ENCODE measurements at regions not wholly inside any gene's neighbourhood (a gene's known extent, or its start where the extent isn't known, plus 50 kb on each side); places are given as distances from the start of the nearest gene placed in this dataset.
A peak's percentile ranks its signal among the peaks of the same experiment; 100 is the strongest.
"Not testable (repeated sequence)": the region's sequence is repeated elsewhere in the genome, so short reads cannot be mapped to it uniquely, and the experiment has no call there.

GRCh38 chr2:198604599-198604998 lies 800.2 kb downstream of the PLCL1 start:
- FAIRE-seq (no peak), DNase-seq (no peak)
- Histone ChIP-seq H3K27me3 (ENCODE audit: control insufficient read depth in 3 of 3, insufficient read depth in 3 of 3, low read length in 3 of 3) (no peaks in the 10 kb centered on the region), H3K27ac (ENCODE audit: low read depth in 1 of 3, low read length in 2 of 3) (no peak overlapping the region), H3K9me3 (ENCODE audit: control insufficient read depth in 2 of 2, insufficient read depth in 1 of 2, low read depth in 1 of 2, low read length in 1 of 2) (no peaks in the 10 kb centered on the region), H3K36me3 (ENCODE audit: control insufficient read depth in 3 of 3, insufficient read depth in 2 of 3, low read depth in 1 of 3, low read length in 3 of 3) (no peaks in the 10 kb centered on the region), H3K4me3 (ENCODE audit: low read depth in 1 of 3, low read length in 3 of 3) (no peak overlapping the region), H3K4me1 (ENCODE audit: control insufficient read depth in 3 of 3, insufficient read depth in 2 of 3, low read depth in 1 of 3, low read length in 2 of 3) (no peaks in the 10 kb centered on the region)
- 90 to 99% (median 97%) methylated on average over 1 of the region's 1 CpG for WGBS, 3 donors

DNA sequence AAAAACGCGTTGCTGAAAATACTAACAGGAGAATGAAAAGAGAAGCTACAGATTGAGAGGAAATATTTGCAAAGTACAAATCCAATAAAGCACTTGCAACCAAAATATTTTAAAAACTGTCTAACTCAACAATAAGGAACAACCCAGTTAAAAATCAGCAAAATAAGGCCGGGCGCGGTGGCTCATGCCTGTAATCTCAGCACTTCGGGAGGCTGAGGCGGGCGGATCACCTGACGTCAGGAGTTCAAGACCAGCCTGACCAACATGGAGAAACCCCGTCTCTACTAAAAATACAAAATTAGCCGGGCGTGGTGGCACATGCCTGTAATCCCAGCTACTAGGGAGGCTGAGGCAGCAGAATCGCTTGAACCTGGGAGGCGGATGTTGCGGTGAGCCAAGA lies 798.6 kb downstream of the PLCL1 start:
- WGBS, 3 donors = 94 to 97% (median 96%) methylated on average over 15 of the region's 15 CpGs
- FAIRE-seq; H3K27ac ChIP-seq (ENCODE audit: low read depth in 1 of 3, low read length in 2 of 3); H3K27me3 ChIP-seq (ENCODE audit: control insufficient read depth in 3 of 3, insufficient read depth in 3 of 3, low read length in 3 of 3); H3K4me3 ChIP-seq (ENCODE audit: low read depth in 1 of 3, low read length in 3 of 3); H3K9me3 ChIP-seq (ENCODE audit: control insufficient read depth in 2 of 2, insufficient read depth in 1 of 2, low read depth in 1 of 2, low read length in 1 of 2); H3K4me1 ChIP-seq (ENCODE audit: control insufficient read depth in 3 of 3, insufficient read depth in 2 of 3, low read depth in 1 of 3, low read length in 2 of 3); H3K36me3 ChIP-seq (ENCODE audit: control insufficient read depth in 3 of 3, insufficient read depth in 2 of 3, low read depth in 1 of 3, low read length in 3 of 3); DNase-seq: not testable (repeated sequence)

- H3K36me3 ChIP-seq (ENCODE audit: control insufficient read depth in 3 of 3, insufficient read depth in 2 of 3, low read depth in 1 of 3, low read length in 3 of 3) = no peaks in the 10 kb centered on the region
- FAIRE-seq = no peak
- H3K4me1 ChIP-seq (ENCODE audit: control insufficient read depth in 3 of 3, insufficient read depth in 2 of 3, low read depth in 1 of 3, low read length in 2 of 3) = no peaks in the 10 kb centered on the region
- no peaks in the 10 kb centered on the region for H3K9me3 ChIP-seq (ENCODE audit: control insufficient read depth in 2 of 2, insufficient read depth in 1 of 2, low read depth in 1 of 2, low read length in 1 of 2)
- no peak overlapping the region for H3K4me3 ChIP-seq (ENCODE audit: low read depth in 1 of 3, low read length in 3 of 3)
- peak in 1 of 2 donors; percentile 9 for DNase-seq
- no peaks in the 10 kb centered on the region for H3K27me3 ChIP-seq (ENCODE audit: control insufficient read depth in 3 of 3, insufficient read depth in 3 of 3, low read length in 3 of 3)
- no peak overlapping the region for H3K27ac ChIP-seq (ENCODE audit: low read depth in 1 of 3, low read length in 2 of 3)
- WGBS, 3 donors = 34 to 39% (median 38%) methylated on average over 5 of the region's 5 CpGs
Observed at GRCh38 chr2:198597648-198598047, 793.3 kb downstream of the PLCL1 start.

DNA sequence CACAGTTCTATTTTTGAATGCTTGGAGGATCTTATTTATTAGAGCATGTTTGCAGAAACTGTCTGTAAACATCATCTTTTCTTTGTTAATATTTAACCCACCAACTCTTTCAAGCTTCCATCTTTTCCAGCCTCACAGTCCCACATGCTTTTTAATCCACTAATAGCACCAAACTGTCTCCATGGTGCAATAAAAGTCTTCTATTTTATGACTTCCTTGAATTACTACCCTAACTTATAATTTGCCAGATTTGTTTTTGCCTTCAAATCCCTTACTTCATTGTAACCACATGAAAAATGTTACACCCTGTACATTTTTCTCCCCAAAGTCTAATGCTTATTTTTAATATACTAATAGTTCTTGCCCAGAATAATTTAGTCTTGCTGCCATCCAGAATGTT lies 792.6 kb downstream of the PLCL1 start:
- DNase-seq (no peak), FAIRE-seq (no peak)
- H3K27me3 ChIP-seq (ENCODE audit: control insufficient read depth in 3 of 3, insufficient read depth in 3 of 3, low read length in 3 of 3) = no peaks in the 10 kb centered on the region

DNA sequence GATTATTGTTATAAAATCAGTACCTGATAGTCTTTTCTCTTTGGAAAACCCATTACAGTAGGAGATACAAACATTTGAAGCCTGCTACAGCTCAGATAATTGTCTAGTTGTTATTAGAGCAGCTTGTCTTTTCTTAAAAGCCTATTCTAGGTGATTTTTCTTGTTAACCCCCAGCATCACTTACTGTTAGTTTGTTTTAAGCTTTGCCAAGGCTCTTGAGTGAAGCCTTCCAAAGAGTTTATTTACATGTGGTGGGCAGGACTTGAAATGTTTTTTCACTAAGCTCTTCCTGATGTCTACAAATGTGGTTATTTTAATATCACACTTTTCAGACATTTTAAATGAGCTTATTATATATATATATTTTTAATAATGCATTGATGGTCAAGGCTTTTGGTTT lies 791.3 kb downstream of the PLCL1 start:
- Histone ChIP-seq H3K36me3 (ENCODE audit: control insufficient read depth in 3 of 3, insufficient read depth in 2 of 3, low read depth in 1 of 3, low read length in 3 of 3) (no peaks in the 10 kb centered on the region), H3K4me3 (ENCODE audit: low read depth in 1 of 3, low read length in 3 of 3) (no peak overlapping the region), H3K9me3 (ENCODE audit: control insufficient read depth in 2 of 2, insufficient read depth in 1 of 2, low read depth in 1 of 2, low read length in 1 of 2) (no peaks in the 10 kb centered on the region), H3K27ac (ENCODE audit: low read depth in 1 of 3, low read length in 2 of 3) (no peak overlapping the region), H3K27me3 (ENCODE audit: control insufficient read depth in 3 of 3, insufficient read depth in 3 of 3, low read length in 3 of 3) (no peaks in the 10 kb centered on the region), H3K4me1 (ENCODE audit: control insufficient read depth in 3 of 3, insufficient read depth in 2 of 3, low read depth in 1 of 3, low read length in 2 of 3) (no peaks in the 10 kb centered on the region)
- no peak for DNase-seq
- no peak for FAIRE-seq

More for the DNA sequence above, 792.6 kb downstream of the PLCL1 start:
- Histone ChIP-seq H3K36me3 (ENCODE audit: control insufficient read depth in 3 of 3, insufficient read depth in 2 of 3, low read depth in 1 of 3, low read length in 3 of 3) (no peaks in the 10 kb centered on the region), H3K9me3 (ENCODE audit: control insufficient read depth in 2 of 2, insufficient read depth in 1 of 2, low read depth in 1 of 2, low read length in 1 of 2) (no peaks in the 10 kb centered on the region), H3K4me3 (ENCODE audit: low read depth in 1 of 3, low read length in 3 of 3) (no peak overlapping the region), H3K27ac (ENCODE audit: low read depth in 1 of 3, low read length in 2 of 3) (no peak overlapping the region), H3K4me1 (ENCODE audit: control insufficient read depth in 3 of 3, insufficient read depth in 2 of 3, low read depth in 1 of 3, low read length in 2 of 3) (no peaks in the 10 kb centered on the region)

DNA sequence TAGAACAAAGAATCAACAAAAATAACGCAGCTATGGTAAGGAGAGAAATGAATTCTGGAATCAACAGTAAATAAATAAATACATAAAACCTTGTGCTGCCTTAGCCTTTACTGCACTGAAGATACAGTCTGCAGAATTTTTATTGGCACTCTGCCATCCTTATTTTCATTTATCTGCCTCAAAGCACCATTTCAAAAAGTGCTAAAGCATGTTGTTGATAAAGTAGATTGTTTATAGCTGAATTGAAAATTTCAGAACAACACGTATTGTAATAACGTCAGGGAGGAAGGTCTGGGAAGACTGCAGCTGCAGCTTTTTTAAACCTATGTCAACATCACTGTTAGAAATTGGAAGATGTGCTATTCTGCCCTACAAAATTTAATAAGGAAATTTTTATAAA lies 787.2 kb downstream of the PLCL1 start:
- DNase-seq = no peak
- H3K4me3 ChIP-seq (ENCODE audit: low read depth in 1 of 3, low read length in 3 of 3) = no peak overlapping the region
- no peak for FAIRE-seq
- H3K9me3 ChIP-seq (ENCODE audit: control insufficient read depth in 2 of 2, insufficient read depth in 1 of 2, low read depth in 1 of 2, low read length in 1 of 2) = no peaks in the 10 kb centered on the region
- H3K27me3 ChIP-seq (ENCODE audit: control insufficient read depth in 3 of 3, insufficient read depth in 3 of 3, low read length in 3 of 3) = no peaks in the 10 kb centered on the region
- H3K36me3 ChIP-seq (ENCODE audit: control insufficient read depth in 3 of 3, insufficient read depth in 2 of 3, low read depth in 1 of 3, low read length in 3 of 3) = no peaks in the 10 kb centered on the region
- WGBS, 3 donors = 43 to 55% (median 47%) methylated on average over 3 of the region's 3 CpGs
- H3K4me1 ChIP-seq (ENCODE audit: control insufficient read depth in 3 of 3, insufficient read depth in 2 of 3, low read depth in 1 of 3, low read length in 2 of 3) = no peaks in the 10 kb centered on the region
- no peak overlapping the region for H3K27ac ChIP-seq (ENCODE audit: low read depth in 1 of 3, low read length in 2 of 3)

DNA sequence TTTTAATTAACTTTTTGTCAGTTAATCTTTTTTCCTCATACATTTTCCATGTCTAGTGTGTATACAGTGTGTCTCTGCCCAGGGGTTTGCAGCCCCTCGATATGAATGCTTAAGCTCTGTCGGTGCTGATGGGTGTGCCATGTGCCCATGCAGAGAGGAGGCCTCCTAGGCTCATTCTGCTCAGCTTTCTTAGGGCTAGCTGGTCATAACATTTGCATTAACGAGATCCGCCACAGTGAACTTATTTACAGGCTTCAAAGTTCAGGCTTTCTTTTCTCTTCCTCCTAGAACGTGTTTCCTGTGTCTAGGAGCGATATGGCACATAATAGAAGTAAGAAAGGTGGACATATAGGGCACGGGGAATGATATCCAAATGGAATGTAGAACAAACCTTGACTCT lies 783.3 kb downstream of the PLCL1 start:
- no peaks in the 10 kb centered on the region for H3K9me3 ChIP-seq (ENCODE audit: control insufficient read depth in 2 of 2, insufficient read depth in 1 of 2, low read depth in 1 of 2, low read length in 1 of 2)
- no peak overlapping the region for H3K27ac ChIP-seq (ENCODE audit: low read depth in 1 of 3, low read length in 2 of 3)
- whole genome bisulfite sequencing, 3 donors = 13 to 51% (median 22%) methylated on average over 7 of the region's 7 CpGs
- FAIRE-seq (no peak), DNase-seq (peak; percentile 33 to 49)
- no peaks in the 10 kb centered on the region for H3K27me3 ChIP-seq (ENCODE audit: control insufficient read depth in 3 of 3, insufficient read depth in 3 of 3, low read length in 3 of 3)
- no peak overlapping the region for H3K4me3 ChIP-seq (ENCODE audit: low read depth in 1 of 3, low read length in 3 of 3)
- H3K36me3 ChIP-seq (ENCODE audit: control insufficient read depth in 3 of 3, insufficient read depth in 2 of 3, low read depth in 1 of 3, low read length in 3 of 3) = no peaks in the 10 kb centered on the region
- no peaks in the 10 kb centered on the region for H3K4me1 ChIP-seq (ENCODE audit: control insufficient read depth in 3 of 3, insufficient read depth in 2 of 3, low read depth in 1 of 3, low read length in 2 of 3)

DNA sequence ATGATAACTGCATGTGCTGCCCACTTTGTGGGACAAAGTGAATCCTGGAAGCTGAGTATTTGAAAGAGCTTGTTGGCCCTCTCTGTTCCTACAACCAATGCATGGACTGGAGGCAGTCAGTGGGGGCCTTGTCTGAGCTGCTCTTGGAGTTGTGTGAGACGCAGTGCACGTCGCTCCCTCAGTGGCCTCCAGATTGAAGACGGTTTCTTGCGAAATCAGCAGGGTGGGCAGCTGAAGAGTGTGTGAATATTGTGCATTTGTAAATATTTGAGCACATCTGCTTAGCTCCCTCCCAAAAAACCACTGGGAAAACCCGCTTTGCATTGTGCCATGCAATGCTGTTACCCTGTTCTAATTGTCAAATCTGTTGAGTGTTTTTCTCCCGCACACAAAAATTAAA lies 782.8 kb downstream of the PLCL1 start:
- 77 to 91% (median 78%) methylated on average over 7 of the region's 7 CpGs for WGBS, 3 donors
- Histone ChIP-seq H3K9me3 (ENCODE audit: control insufficient read depth in 2 of 2, insufficient read depth in 1 of 2, low read depth in 1 of 2, low read length in 1 of 2) (no peaks in the 10 kb centered on the region), H3K27ac (ENCODE audit: low read depth in 1 of 3, low read length in 2 of 3) (no peak overlapping the region), H3K27me3 (ENCODE audit: control insufficient read depth in 3 of 3, insufficient read depth in 3 of 3, low read length in 3 of 3) (no peaks in the 10 kb centered on the region), H3K4me3 (ENCODE audit: low read depth in 1 of 3, low read length in 3 of 3) (no peak overlapping the region), H3K36me3 (ENCODE audit: control insufficient read depth in 3 of 3, insufficient read depth in 2 of 3, low read depth in 1 of 3, low read length in 3 of 3) (no peaks in the 10 kb centered on the region), H3K4me1 (ENCODE audit: control insufficient read depth in 3 of 3, insufficient read depth in 2 of 3, low read depth in 1 of 3, low read length in 2 of 3) (no peaks in the 10 kb centered on the region)
- DNase-seq (no peak), FAIRE-seq (no peak)

- 35 to 40% (median 37%) methylated on average over 4 of the region's 4 CpGs for WGBS, 3 donors
- no peak overlapping the region for H3K4me3 ChIP-seq (ENCODE audit: low read depth in 1 of 3, low read length in 3 of 3)
- FAIRE-seq (no peak), DNase-seq (no peak)
- H3K4me1 ChIP-seq (ENCODE audit: control insufficient read depth in 3 of 3, insufficient read depth in 2 of 3, low read depth in 1 of 3, low read length in 2 of 3) = no peaks in the 10 kb centered on the region
- no peaks in the 10 kb centered on the region for H3K27me3 ChIP-seq (ENCODE audit: control insufficient read depth in 3 of 3, insufficient read depth in 3 of 3, low read length in 3 of 3)
- no peaks in the 10 kb centered on the region for H3K36me3 ChIP-seq (ENCODE audit: control insufficient read depth in 3 of 3, insufficient read depth in 2 of 3, low read depth in 1 of 3, low read length in 3 of 3)
- no peak overlapping the region for H3K27ac ChIP-seq (ENCODE audit: low read depth in 1 of 3, low read length in 2 of 3)
- H3K9me3 ChIP-seq (ENCODE audit: control insufficient read depth in 2 of 2, insufficient read depth in 1 of 2, low read depth in 1 of 2, low read length in 1 of 2) = no peaks in the 10 kb centered on the region
Observed at GRCh38 chr2:198571393-198571792, 767.0 kb downstream of the PLCL1 start.

Data from small intestine (tissue), 7 donors.